Neuronal stem cell (in vitro differentiated cells): ENCODE measurements at regions not wholly inside any gene's neighbourhood (a gene's known extent, or its start where the extent isn't known, plus 50 kb on each side); places are given as distances from the start of the nearest gene placed in this dataset.
"Not testable (repeated sequence)": the region's sequence is repeated elsewhere in the genome, so short reads cannot be mapped to it uniquely, and the experiment has no call there.

Source experiments
- DNase-seq: peaks from one replicate; pipeline ENCODE4 v3.0.0-alpha.2; 2013; ENCODE audit warnings: low spot score
- H2AFZ ChIP-seq: one replicate; pipeline ENCODE4 v1.6.1; 2013; ENCODE audit warnings: mild to moderate bottlenecking, low read length, inconsistent platforms
- H2AK5ac ChIP-seq: 2 replicates; pipeline ENCODE4 v1.6.1; 2013; ENCODE audit warnings: low read depth, mild to moderate bottlenecking, inconsistent platforms, low read length, moderate library complexity, mixed read lengths
- H2BK120ac ChIP-seq: 2 replicates; pipeline ENCODE4 v1.6.1; 2013; ENCODE audit warnings: low read depth, mild to moderate bottlenecking, inconsistent platforms, low read length, moderate library complexity, mixed read lengths
- H2BK12ac ChIP-seq: one replicate; pipeline ENCODE4 v1.6.1; 2013; ENCODE audit warnings: low read length, inconsistent platforms
- H2BK15ac ChIP-seq: 2 replicates; pipeline ENCODE4 v1.6.1; 2013; ENCODE audit warnings: mild to moderate bottlenecking, low read length, inconsistent platforms, mixed read lengths
- H2BK5ac ChIP-seq: one replicate; pipeline ENCODE4 v1.6.1; 2013; ENCODE audit warnings: inconsistent platforms, mild to moderate bottlenecking, low read length, moderate library complexity
- H3K14ac ChIP-seq: one replicate; pipeline ENCODE4 v1.6.1; 2013; ENCODE audit warnings: low read length, inconsistent platforms
- H3K18ac ChIP-seq: 2 replicates; pipeline ENCODE4 v1.6.1; 2013; ENCODE audit warnings: low read length, inconsistent platforms
- H3K23ac ChIP-seq: 2 replicates; pipeline ENCODE4 v1.6.1; 2013; ENCODE audit warnings: low read depth, mild to moderate bottlenecking, mixed read lengths, low read length, inconsistent platforms; ENCODE audit not compliant: poor library complexity
- H3K27ac ChIP-seq: replicated peaks from 3 replicates; pipeline ENCODE4 v1.5.1; 2013; ENCODE audit warnings: low read length, inconsistent platforms
- H3K27me3 ChIP-seq, 3 experiments: 2 replicates each; pipeline ENCODE4 v1.6.1; 2013; ENCODE audit warnings: low read length in 3 of 3, mild to moderate bottlenecking in 2 of 3, inconsistent platforms in 1 of 3, low read depth in 1 of 3, mixed read lengths in 1 of 3, moderate library complexity in 1 of 3; ENCODE audit not compliant: control insufficient read depth in 3 of 3, insufficient read depth in 3 of 3
- H3K36me3 ChIP-seq, 2 donors: replicated peaks in 1 of 2; 2 replicates each; pipeline ENCODE4 v1.6.1; 2013; ENCODE audit warnings: low read length in 2 of 2; ENCODE audit not compliant: control insufficient read depth in 2 of 2, insufficient read depth in 2 of 2
- H3K4ac ChIP-seq: 2 replicates; pipeline ENCODE4 v1.6.1; 2013; ENCODE audit warnings: inconsistent platforms, mild to moderate bottlenecking, low read length, moderate library complexity
- H3K4me1 ChIP-seq, 2 donors: 1 replicate in 1 of 2; 2 replicates in 1 of 2; pipeline ENCODE4 v1.6.1; 2013; ENCODE audit warnings: low read length in 2 of 2, low read depth in 1 of 2; ENCODE audit not compliant: control insufficient read depth in 2 of 2, insufficient read depth in 1 of 2
- H3K4me2 ChIP-seq: one replicate; pipeline ENCODE4 v1.6.1; 2013; ENCODE audit warnings: mild to moderate bottlenecking, low read length, inconsistent platforms; ENCODE audit not compliant: insufficient read depth, poor library complexity, severe bottlenecking
- H3K4me3 ChIP-seq, 2 donors: 2 replicates each; pipeline ENCODE4 v1.5.1; 2013; ENCODE audit warnings: low read length in 2 of 2, mild to moderate bottlenecking in 2 of 2, inconsistent platforms in 1 of 2, moderate library complexity in 1 of 2
- H3K79me1 ChIP-seq: one replicate; pipeline ENCODE4 v1.6.1; 2013; ENCODE audit warnings: low read depth, mild to moderate bottlenecking, inconsistent platforms, low read length, moderate library complexity
- H3K9ac ChIP-seq: one replicate; pipeline ENCODE4 v1.6.1; 2013; ENCODE audit warnings: mild to moderate bottlenecking, low read depth, low read length, inconsistent platforms; ENCODE audit not compliant: poor library complexity
- H3K9me3 ChIP-seq, 2 donors: replicated peaks in 1 of 2; 2 replicates each; pipeline versions ENCODE3 to v1.6.1; 2013; ENCODE audit warnings: low read length in 2 of 2, mild to moderate bottlenecking in 2 of 2, inconsistent platforms in 1 of 2, low read depth in 1 of 2, mixed read lengths in 1 of 2, moderate library complexity in 1 of 2; ENCODE audit not compliant: control insufficient read depth in 2 of 2, insufficient read depth in 1 of 2
- H4K8ac ChIP-seq: one replicate; pipeline ENCODE4 v1.6.1; 2013; ENCODE audit warnings: low read depth, mild to moderate bottlenecking, inconsistent platforms, low read length, moderate library complexity
- H4K91ac ChIP-seq: one replicate; pipeline ENCODE4 v1.6.1; 2013; ENCODE audit warnings: low read length, low read depth, mild to moderate bottlenecking, inconsistent platforms; ENCODE audit not compliant: poor library complexity
- WGBS, 2 donors: extraction: QIAGEN DNeasy Blood & Tissue Kit; methylation state at CpG; one replicate each; pipeline ENCODE4 v1.1.7; 2013; ENCODE audit warnings: missing lambda C conversion rate in 2 of 2, mixed read lengths in 1 of 2; ENCODE audit not compliant: insufficient read length in 2 of 2, insufficient replicate concordance in 1 of 2; ENCODE audit errors: extremely low coverage in 2 of 2; 5-methylcytosine and 5-hydroxymethylcytosine counted together

DNA sequence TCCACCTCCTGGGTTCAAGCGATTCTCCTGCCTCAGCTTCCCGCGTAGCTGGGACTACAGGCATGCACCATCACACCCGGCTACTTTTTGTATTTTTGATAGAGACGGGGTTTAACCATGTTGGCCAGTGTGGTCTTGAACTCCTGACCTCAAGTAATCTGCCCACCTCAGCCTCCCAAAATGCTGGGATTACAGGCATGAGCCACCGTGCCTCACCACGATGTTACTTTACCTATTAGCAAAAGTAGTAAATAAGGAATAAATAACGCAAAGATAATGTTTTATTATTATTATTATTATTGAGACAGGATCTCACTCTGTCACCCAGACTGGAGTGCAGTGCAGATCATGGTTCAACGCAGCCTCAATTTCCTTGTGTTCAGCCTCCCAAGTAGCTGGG lies 145.9 kb downstream of the NPIPB5 start:
- DNase-seq, H2BK15ac ChIP-seq, H2AK5ac ChIP-seq, H3K9me3 ChIP-seq, H3K4me2 ChIP-seq, H3K27ac ChIP-seq, H3K4me1 ChIP-seq, H3K4me3 ChIP-seq, H3K27me3 ChIP-seq, H2BK12ac ChIP-seq, H2AFZ ChIP-seq, H3K36me3 ChIP-seq, H3K18ac ChIP-seq, H4K91ac ChIP-seq, H3K9ac ChIP-seq, H2BK120ac ChIP-seq, H3K23ac ChIP-seq, H3K79me1 ChIP-seq, H3K4ac ChIP-seq, H3K14ac ChIP-seq, H2BK5ac ChIP-seq, H4K8ac ChIP-seq: not testable (repeated sequence)
- no CpG with 5 or more reads among the region's 9 CpGs for WGBS, 2 donors

DNA sequence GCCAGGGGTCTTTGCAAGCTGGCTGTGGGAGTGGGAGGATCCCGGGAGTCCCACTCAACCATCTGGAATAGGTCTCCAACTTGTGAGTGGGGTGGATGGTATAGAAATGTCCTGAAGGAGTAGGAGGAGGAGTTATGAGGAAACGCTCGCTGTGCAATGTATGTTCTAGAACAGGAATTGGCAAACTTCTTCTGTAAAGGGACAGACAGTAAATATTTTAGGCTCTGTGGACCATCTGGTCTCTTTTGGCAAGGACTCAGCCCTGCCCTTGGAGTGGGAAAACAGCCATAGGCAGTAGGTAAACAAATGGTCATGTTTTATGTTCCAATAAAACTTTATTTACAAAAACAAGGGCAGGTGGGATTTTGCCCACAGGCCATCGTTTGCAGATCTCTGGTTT lies 149.2 kb downstream of the NPIPB5 start:
- Histone ChIP-seq H3K79me1 (no peaks in the 10 kb centered on the region), H3K9ac (no peak overlapping the region), H3K14ac (no peak overlapping the region), H3K4me3 (no peak overlapping the region), H4K91ac (no peak overlapping the region), H2AFZ (no peak overlapping the region), H3K9me3 (peaks cover 0 to 2% of the 10 kb centered on the region in 2 donors), H3K36me3 (no peaks in the 10 kb centered on the region), H3K4ac (no peak overlapping the region), H2BK5ac (no peak overlapping the region), H2AK5ac (no peak overlapping the region), H3K23ac (no peak overlapping the region), H2BK15ac (no peak overlapping the region), H3K27me3 (no peaks in the 10 kb centered on the region), H2BK12ac (no peak overlapping the region), H3K27ac (no peak overlapping the region), H4K8ac (no peak overlapping the region), H2BK120ac (no peak overlapping the region), H3K4me2 (no peak overlapping the region), H3K18ac (no peak overlapping the region), H3K4me1 (no peaks in the 10 kb centered on the region)
- DNase-seq: no peak
- WGBS, 2 donors: no CpG with 5 or more reads among the region's 4 CpGs

GRCh38 chr16:22660441-22661160 lies 149.9 kb downstream of the NPIPB5 start:
- Histone ChIP-seq H4K8ac (no peak overlapping the region), H3K4ac (no peak overlapping the region), H2AFZ (no peak overlapping the region), H4K91ac (no peak overlapping the region), H2BK5ac (no peak overlapping the region), H3K4me3 (no peak overlapping the region), H3K27me3 (no peaks in the 10 kb centered on the region), H3K79me1 (no peaks in the 10 kb centered on the region), H2BK15ac (no peak overlapping the region), H2BK12ac (no peak overlapping the region), H3K23ac (no peak overlapping the region), H3K18ac (no peak overlapping the region), H3K4me2 (no peak overlapping the region), H2BK120ac (no peak overlapping the region), H3K14ac (no peak overlapping the region), H2AK5ac (no peak overlapping the region), H3K36me3 (no peaks in the 10 kb centered on the region), H3K27ac (no peak overlapping the region), H3K9ac (no peak overlapping the region), H3K4me1 (no peaks in the 10 kb centered on the region), H3K9me3 (peaks cover 0 to 2% of the 10 kb centered on the region in 2 donors)
- DNase-seq: no peak
- WGBS, 2 donors: no CpG with 5 or more reads among the region's 5 CpGs

GRCh38 chr16:22661161-22661647 lies 150.5 kb downstream of the NPIPB5 start:
- Histone ChIP-seq H2BK120ac (no peak overlapping the region), H3K9me3 (peaks cover 0 to 2% of the 10 kb centered on the region in 2 donors), H3K18ac (no peak overlapping the region), H3K4me2 (no peak overlapping the region), H3K14ac (no peak overlapping the region), H3K79me1 (no peaks in the 10 kb centered on the region), H2AFZ (no peak overlapping the region), H2BK15ac (no peak overlapping the region), H4K8ac (no peak overlapping the region), H3K27me3 (no peaks in the 10 kb centered on the region), H2AK5ac (no peak overlapping the region), H3K4me3 (no peak overlapping the region), H4K91ac (no peak overlapping the region), H2BK12ac (no peak overlapping the region), H2BK5ac (no peak overlapping the region), H3K9ac (no peak overlapping the region), H3K23ac (no peak overlapping the region), H3K36me3 (no peaks in the 10 kb centered on the region), H3K27ac (no peak overlapping the region), H3K4ac (no peak overlapping the region), H3K4me1 (no peaks in the 10 kb centered on the region)
- no CpG with 5 or more reads among the region's 7 CpGs for WGBS, 2 donors
- DNase-seq: no peak
